Spleen (tissue), 11 donors: ENCODE measurements at regions not wholly inside any gene's neighbourhood (a gene's known extent, or its start where the extent isn't known, plus 50 kb on each side); places are given as distances from the start of the nearest gene placed in this dataset.

Experiments used
- DNase-seq: peaks from one replicate; pipeline ENCODE4 v3.0.0-alpha.2; 2020
- H3K27ac ChIP-seq, 8 donors: fragments of 200-600 bp; sonication (generic) in 7 of 8; 1 replicate in 4 of 8; 2 replicates in 4 of 8; pipeline versions ENCODE4 v1.5.0 to v1.8.0; 2016 to 2021; ENCODE audit warnings: inconsistent platforms in 4 of 8, mild to moderate bottlenecking in 4 of 8, moderate library complexity in 1 of 8
- H3K27me3 ChIP-seq, 7 donors: fragments of 200-600 bp; sonication (generic) in 6 of 7; replicated peaks in 1 of 7; 1 replicate in 4 of 7; 2 replicates in 3 of 7; pipeline versions ENCODE4 v1.5.0 to v1.8.0; 2016 to 2021; ENCODE audit warnings: inconsistent platforms in 3 of 7, mild to moderate bottlenecking in 1 of 7
- H3K36me3 ChIP-seq, 6 donors: fragments of 200-600 bp; sonication (generic) in 5 of 6; 1 replicate in 4 of 6; 2 replicates in 2 of 6; pipeline versions ENCODE4 v1.5.0 to v1.8.0; 2016 to 2021; ENCODE audit warnings: inconsistent platforms in 2 of 6
- H3K4me1 ChIP-seq, 6 donors: fragments of 200-600 bp; sonication (generic) in 5 of 6; 1 replicate in 3 of 6; 2 replicates in 3 of 6; pipeline versions ENCODE4 v1.5.0 to v1.8.0; 2016 to 2021; ENCODE audit warnings: inconsistent platforms in 3 of 6
- H3K4me3 ChIP-seq, 8 donors: fragments of 200-600 bp; sonication (generic) in 7 of 8; 1 replicate in 4 of 8; 2 replicates in 4 of 8; pipeline versions ENCODE4 v1.5.0 to v1.8.0; 2016 to 2021; ENCODE audit warnings: inconsistent platforms in 4 of 8, mild to moderate bottlenecking in 4 of 8, moderate library complexity in 2 of 8
- H3K9me3 ChIP-seq, 8 donors: fragments of 200-600 bp; sonication (generic) in 7 of 8; 1 replicate in 4 of 8; 2 replicates in 4 of 8; pipeline versions ENCODE4 v1.5.0 to v1.8.0; 2016 to 2021; ENCODE audit warnings: inconsistent platforms in 4 of 8
- POLR2A ChIP-seq, 3 donors: fragments of 450-650 bp; IDR thresholded peaks; one replicate each; pipeline ENCODE4 v1.5.1; 2017; ENCODE audit warnings: antibody characterized with exemption in 3 of 3, mild to moderate bottlenecking in 1 of 3
- POLR2AphosphoS5 ChIP-seq, 3 donors: sonication (generic); formaldehyde crosslinking; IDR thresholded peaks; one replicate each; pipeline ENCODE4 v1.5.1; 2017; ENCODE audit warnings: antibody characterized with exemption in 3 of 3
- WGBS, 5 donors: extraction: QIAGEN DNeasy Blood & Tissue Kit in 3 of 5; methylation state at CpG; one replicate each; pipeline versions ENCODE4 v1.1.5 to v1.1.7; 2013 to 2018; 5-methylcytosine and 5-hydroxymethylcytosine counted together
- intact Hi-C: fragments of 100-400 bp; cut with DNase I; formaldehyde crosslinking; loops from one replicate; pipeline ENCODE4 v1.15.0; 2023; ENCODE audit warnings: low total_unique reads
- TF ChIP-seq, protein P1 (sequence below), 11 experiments: fragments of 200-600 bp in 7 of 11; fragments of 450-650 bp in 4 of 11; sonication (generic) in 4 of 11; IDR thresholded peaks in 8 of 11; conservative IDR thresholded peaks in 3 of 11; 1 replicate in 7 of 11; 2 replicates in 4 of 11; pipeline versions ENCODE4 v1.4.0 to v1.8.0; 2016 to 2021; ENCODE audit warnings: antibody characterized with exemption in 11 of 11, inconsistent platforms in 4 of 11, mild to moderate bottlenecking in 1 of 11
- donor health status: healthy with polysubstance abuse.
- donor health status: DM: no; HTN: no; CAD: no; lungs with moderate emphysema.
- donor health status: DM: no; HTN: no; CAD: no.
- donor health status: Bipolar disorder and iron deficiency.
- donor health status: healthy.
- donor health status: DM: no; HTN: no; CAD: no.
- donor health status: DM: yes; HTN: yes; CAD: no.

DNA sequence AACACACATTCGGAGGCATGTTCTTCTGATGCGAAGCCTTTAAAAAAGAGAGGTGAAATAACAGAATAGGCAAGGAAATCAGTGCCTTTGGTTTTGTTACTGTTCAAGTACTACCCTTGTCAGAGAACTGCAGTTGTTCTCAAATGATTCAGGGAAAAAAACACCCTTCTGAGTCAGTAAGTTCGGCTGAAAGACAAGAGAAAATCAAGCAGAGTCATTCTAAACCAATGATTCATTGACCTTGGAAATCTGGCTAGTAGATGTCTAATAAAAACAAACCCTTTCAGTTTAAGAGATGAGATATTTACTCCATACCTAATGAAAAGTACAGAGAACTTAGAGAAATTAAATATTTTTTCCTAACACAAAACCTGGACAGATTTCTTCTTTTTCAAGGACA lies 72.7 kb upstream of the ABI3BP start:
- Histone ChIP-seq H3K4me1 (peaks cover 0 to 4% (median 0%) of the 10 kb centered on the region in 6 donors), H3K4me3 (no peak overlapping the region), H3K36me3 (no peaks in the 10 kb centered on the region), H3K27ac (peak overlapping the region in 1 of 8 donors; percentile 20), H3K9me3 (peaks cover 0 to 9% (median under 1%) of the 10 kb centered on the region in 8 donors), H3K27me3 (peaks cover 0 to 12% (median 0%) of the 10 kb centered on the region in 7 donors)
- TF ChIP-seq, protein P1, sequence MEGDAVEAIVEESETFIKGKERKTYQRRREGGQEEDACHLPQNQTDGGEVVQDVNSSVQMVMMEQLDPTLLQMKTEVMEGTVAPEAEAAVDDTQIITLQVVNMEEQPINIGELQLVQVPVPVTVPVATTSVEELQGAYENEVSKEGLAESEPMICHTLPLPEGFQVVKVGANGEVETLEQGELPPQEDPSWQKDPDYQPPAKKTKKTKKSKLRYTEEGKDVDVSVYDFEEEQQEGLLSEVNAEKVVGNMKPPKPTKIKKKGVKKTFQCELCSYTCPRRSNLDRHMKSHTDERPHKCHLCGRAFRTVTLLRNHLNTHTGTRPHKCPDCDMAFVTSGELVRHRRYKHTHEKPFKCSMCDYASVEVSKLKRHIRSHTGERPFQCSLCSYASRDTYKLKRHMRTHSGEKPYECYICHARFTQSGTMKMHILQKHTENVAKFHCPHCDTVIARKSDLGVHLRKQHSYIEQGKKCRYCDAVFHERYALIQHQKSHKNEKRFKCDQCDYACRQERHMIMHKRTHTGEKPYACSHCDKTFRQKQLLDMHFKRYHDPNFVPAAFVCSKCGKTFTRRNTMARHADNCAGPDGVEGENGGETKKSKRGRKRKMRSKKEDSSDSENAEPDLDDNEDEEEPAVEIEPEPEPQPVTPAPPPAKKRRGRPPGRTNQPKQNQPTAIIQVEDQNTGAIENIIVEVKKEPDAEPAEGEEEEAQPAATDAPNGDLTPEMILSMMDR (IDR thresholded peaks at IDR 0.05 in 8 of 11, conservative IDR thresholded peaks at IDR 0.05 in 3 of 11) = no peak
- no peak for TF ChIP-seq POLR2AphosphoS5 (IDR thresholded peaks at IDR 0.05)
- TF ChIP-seq POLR2A (IDR thresholded peaks at IDR 0.05) = no peak
- intact Hi-C loops = no loop called here
- WGBS, 5 donors = 76 to 89% (median 78%) methylated on average over 3 of the region's 3 CpGs
- DNase-seq = no peak

DNA sequence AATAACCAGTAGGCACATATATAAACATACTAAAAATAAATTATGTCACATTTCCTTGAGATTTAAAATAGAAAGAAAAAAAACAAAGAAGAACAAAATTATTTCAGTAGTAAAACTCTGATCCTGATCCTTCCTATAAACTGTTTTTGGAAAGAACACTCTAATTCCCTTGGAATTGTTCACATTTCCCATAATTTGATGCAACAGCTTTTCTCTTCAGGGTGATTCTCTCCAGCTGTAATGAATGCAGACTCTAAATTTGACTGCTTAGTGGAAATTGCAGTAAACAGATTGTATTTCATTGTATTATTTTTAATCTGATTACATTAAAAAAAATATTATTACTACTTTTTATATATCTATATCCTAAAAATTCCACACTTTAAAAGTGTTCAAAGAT lies 70.2 kb upstream of the ABI3BP start:
- intact Hi-C loops = no loop called here
- H3K36me3 ChIP-seq = no peaks in the 10 kb centered on the region
- DNase-seq = no peak
- TF ChIP-seq, protein P1 (IDR thresholded peaks at IDR 0.05 in 8 of 11, conservative IDR thresholded peaks at IDR 0.05 in 3 of 11) = no peak
- TF ChIP-seq POLR2A (IDR thresholded peaks at IDR 0.05) (no peak), POLR2AphosphoS5 (IDR thresholded peaks at IDR 0.05) (no peak)
- H3K4me3 ChIP-seq = no peak overlapping the region
- peaks cover 0 to 35% (median 25%) of the 10 kb centered on the region in 8 donors for H3K9me3 ChIP-seq
- H3K4me1 ChIP-seq = no peaks in the 10 kb centered on the region
- no peak overlapping the region for H3K27ac ChIP-seq
- peaks cover 0 to 12% (median 0%) of the 10 kb centered on the region in 7 donors for H3K27me3 ChIP-seq

DNA sequence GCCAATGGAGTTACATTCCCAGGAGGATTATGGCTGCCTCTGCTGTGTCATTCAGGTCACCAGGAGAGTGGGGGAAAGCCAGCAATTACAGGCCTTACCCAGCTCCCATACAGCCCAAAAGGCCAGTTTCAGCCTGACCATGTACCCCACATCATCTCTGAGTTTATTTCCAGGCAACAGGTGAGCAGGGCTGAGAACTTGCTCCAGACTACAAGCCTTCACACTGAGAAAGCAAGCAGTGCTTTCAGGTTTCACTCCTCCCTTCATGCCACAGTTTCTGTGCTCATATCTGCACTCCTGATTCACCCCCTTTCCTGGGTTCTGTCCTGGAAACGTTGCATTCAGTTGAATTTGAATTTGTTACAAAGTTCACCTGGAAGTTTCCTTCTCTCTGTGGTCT lies 68.1 kb upstream of the ABI3BP start:
- intact Hi-C loops = no loop called here
- WGBS, 5 donors = 50 to 88% (median 70%) methylated on average over 1 of the region's 1 CpG
- TF ChIP-seq, protein P1 (IDR thresholded peaks at IDR 0.05 in 8 of 11, conservative IDR thresholded peaks at IDR 0.05 in 3 of 11) = no peak
- TF ChIP-seq POLR2AphosphoS5 (IDR thresholded peaks at IDR 0.05) (no peak), POLR2A (IDR thresholded peaks at IDR 0.05) (no peak)
- Histone ChIP-seq H3K36me3 (no peaks in the 10 kb centered on the region), H3K4me3 (no peak overlapping the region), H3K27ac (no peak overlapping the region), H3K9me3 (peaks cover 0 to 55% (median 43%) of the 10 kb centered on the region in 8 donors), H3K27me3 (peaks cover 0 to 8% (median 0%) of the 10 kb centered on the region in 7 donors), H3K4me1 (no peaks in the 10 kb centered on the region)
- DNase-seq = no peak

DNA sequence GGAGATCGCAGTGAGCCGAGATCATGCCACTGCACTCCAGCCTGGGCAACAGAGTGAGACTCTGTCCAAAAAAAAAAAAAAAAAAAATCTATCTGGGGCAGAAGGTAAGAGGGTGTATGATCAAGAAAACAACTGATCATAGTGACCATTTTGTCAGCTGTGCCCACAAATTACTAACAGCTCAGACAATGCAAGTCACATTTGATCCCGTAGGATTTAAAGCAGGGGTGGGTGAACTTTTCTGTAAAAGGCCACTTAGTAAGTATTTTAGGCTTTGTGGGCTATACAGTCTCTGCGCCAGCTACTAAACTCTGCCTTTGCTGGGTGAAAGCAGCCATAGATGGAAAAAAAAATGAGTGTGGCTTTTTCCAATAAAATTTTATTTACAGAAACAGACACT lies 57.6 kb upstream of the ABI3BP start:
- Histone ChIP-seq H3K9me3 (peaks cover 0 to 3% (median 0%) of the 10 kb centered on the region in 8 donors), H3K27ac (no peak overlapping the region), H3K36me3 (no peaks in the 10 kb centered on the region), H3K4me3 (no peak overlapping the region), H3K4me1 (no peaks in the 10 kb centered on the region), H3K27me3 (no peaks in the 10 kb centered on the region)
- DNase-seq = no peak
- intact Hi-C loops = no loop called here
- TF ChIP-seq, protein P1 (IDR thresholded peaks at IDR 0.05 in 8 of 11, conservative IDR thresholded peaks at IDR 0.05 in 3 of 11) = no peak
- TF ChIP-seq POLR2A (IDR thresholded peaks at IDR 0.05) (no peak), POLR2AphosphoS5 (IDR thresholded peaks at IDR 0.05) (no peak)
- WGBS, 5 donors = 90 to 98% (median 92%) methylated on average over 4 of the region's 4 CpGs
